NCI-H82 (cell line): ENCODE measurements at regions not wholly inside any gene's neighbourhood (a gene's known extent, or its start where the extent isn't known, plus 50 kb on each side); places are given as distances from the start of the nearest gene placed in this dataset.
"Not testable (repeated sequence)": the region's sequence is repeated elsewhere in the genome, so short reads cannot be mapped to it uniquely, and the experiment has no call there.

ENCODE experiments used
- DNase-seq: peaks from one replicate; lab custom pipeline; 2025; lab: John Stamatoyannopoulos, UW

DNA sequence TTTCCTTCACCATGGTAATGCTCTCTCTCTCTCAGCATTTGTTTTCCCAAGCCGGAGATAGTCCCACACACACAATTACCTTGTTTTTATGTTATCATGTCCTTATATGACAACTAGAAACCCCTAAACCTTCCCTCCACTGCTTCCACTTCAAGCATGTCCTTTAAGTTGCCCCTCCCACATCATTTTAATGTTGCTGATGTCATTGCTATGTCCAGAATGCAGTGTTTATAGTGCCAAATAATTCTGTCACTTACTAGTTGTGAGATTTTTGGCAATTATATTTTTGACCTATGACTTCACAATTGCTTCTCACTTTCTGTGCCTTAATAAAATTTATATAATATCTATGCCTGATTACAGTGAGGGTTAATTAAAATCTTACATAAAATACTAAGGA lies 645.9 kb downstream of the XPNPEP1 start:
- DNase-seq: no peak

DNA sequence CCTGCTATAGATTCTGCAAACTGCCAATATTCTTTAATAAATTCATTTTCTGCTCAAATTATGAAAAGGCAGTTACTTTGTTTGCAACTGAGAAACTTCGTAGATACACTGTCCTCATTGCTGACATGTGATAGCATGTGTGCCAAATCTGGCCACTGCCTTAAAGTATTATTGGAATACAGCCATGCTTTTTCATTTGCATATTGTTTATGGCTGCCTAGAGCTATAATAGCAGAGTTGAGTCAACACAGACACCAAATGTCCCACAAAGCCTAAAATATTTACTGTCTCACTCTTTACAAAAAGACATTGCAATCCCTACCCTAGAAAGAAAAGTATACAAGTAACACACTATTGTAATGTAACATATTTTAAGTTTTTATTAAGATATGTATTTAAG lies 647.4 kb downstream of the XPNPEP1 start:
- no peak for DNase-seq

DNA sequence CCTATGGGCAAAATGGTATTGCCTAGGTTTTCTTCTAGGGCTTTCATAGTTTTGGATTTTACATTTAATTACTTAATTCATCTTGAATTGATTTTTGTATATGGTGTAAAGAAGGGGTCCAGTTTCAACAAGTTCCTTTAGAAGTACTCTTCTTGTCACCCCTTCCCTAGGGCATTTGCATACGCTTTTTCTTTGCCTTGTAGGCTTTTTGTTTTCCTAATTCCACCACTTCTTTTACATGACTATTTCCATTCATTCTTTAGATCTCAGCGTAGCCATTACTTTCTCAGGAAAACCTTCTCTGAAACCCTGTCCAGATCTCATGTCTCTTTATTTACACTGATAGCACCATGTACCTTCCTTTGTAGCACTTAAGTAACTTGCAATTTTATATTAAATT lies 648.6 kb downstream of the XPNPEP1 start:
- DNase-seq: no peak

DNA sequence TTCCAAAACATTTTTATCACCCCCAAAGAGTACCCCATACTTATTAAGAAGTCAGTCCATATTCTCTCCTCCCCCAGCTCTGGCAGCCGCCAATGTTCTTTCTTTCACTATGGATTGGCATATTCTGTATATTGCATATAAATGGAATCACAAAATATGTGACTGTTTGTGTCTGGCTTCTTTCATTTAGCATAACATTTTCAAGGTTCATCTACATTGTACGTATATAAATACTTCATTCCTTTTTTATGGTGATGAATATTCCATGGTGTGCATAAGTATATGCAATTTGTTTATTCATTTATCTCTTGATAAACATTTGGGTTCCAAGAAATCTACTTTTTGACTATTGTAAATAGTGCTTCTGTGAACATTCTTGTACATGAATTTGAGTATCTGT lies 653.1 kb downstream of the XPNPEP1 start:
- no peak for DNase-seq

DNA sequence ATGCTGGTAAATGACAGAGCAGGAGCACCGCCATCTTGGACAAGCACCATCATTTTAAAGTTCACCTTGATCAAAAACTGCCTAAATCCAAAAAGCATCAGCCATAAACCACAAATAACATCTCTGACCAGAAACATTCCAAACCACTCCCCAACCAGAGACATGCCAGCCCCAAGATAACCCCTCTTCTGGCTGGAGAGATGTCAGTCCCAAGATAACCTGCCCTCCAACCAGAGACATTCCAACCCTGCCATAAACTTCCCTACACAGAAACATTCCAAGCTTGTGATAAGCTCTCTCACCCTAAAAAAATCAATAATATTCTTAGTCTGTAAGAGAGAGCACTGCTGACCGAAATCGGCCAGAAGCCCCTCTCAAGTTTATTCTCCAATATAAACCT lies 659.3 kb downstream of the XPNPEP1 start:
- DNase-seq: no peak

DNA sequence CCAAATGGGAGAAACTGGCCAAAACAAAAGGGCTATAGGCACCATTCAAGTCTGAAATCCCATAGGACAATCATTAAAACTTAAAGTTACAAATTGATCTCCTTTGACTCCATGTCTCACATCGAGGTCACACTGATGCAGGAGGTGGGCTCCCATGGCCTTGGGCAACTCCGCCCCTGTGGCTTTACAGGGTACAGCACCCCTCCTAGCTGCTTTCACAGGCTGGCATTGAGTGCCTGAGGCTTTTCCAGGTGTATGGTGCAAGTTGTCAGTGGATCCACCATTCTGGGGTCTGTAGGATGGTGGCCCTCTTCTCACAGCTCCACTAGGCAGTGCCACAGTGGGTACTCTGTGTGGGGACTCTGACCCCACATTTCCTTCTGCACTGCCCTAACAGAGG lies 662.1 kb downstream of the XPNPEP1 start:
- no peak for DNase-seq

DNA sequence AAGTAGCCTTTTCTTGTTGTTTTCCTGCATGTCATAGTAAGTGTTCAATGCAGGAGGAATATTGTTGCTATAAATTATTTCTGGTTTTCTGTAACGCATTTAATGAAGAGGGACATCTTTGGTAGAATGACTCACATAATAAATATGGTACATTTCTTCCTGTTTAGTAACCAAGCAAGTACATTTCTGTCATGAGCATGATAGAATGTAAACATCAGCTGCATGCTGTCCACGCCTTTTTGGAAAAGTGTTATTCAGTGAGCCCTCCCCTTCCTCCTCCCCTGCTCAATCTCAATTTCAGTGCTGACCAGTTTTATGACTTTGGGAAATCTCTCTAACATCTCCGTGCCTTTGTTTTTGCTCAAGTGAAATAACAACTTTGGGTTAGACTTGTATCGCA lies 664.0 kb downstream of the XPNPEP1 start:
- DNase-seq: no peak

DNA sequence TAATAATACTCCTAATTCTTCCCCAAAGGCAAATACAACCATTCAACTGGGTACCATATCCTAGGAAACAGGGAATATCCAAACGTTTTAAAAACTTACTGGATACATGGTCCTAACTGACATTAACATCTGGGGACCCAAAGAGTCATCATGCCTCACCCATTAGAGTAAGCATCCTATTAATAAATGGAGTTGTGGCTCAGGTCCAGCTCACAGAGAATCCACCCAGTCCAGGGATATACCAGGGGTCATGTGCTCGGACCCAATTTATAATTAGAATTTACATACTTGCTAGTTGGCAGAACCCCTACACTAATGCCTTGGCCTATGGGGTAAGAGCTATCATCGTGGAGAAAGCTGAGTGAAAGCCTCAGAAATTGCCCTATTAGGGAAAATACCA lies 670.0 kb downstream of the XPNPEP1 start:
- DNase-seq: no peak

DNA sequence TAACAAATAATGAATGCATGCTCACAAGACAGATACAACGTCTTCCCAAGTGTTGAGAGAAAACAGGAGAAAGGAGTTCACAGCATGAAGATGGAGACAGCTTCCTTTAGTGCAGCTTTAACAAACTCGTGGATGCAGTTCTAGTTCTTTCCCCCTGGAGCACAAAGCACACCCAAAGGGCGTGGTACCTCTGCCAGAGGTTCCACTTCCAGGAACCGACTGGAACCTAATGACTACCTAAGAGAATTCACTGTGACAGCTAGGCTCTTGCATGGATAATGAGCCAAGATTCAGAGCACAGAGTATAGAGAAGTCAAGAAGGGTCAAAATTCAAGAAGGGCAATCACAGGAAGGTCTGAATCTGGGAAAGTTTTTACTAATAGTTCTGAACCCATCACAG lies 673.2 kb downstream of the XPNPEP1 start:
- DNase-seq: no peak

DNA sequence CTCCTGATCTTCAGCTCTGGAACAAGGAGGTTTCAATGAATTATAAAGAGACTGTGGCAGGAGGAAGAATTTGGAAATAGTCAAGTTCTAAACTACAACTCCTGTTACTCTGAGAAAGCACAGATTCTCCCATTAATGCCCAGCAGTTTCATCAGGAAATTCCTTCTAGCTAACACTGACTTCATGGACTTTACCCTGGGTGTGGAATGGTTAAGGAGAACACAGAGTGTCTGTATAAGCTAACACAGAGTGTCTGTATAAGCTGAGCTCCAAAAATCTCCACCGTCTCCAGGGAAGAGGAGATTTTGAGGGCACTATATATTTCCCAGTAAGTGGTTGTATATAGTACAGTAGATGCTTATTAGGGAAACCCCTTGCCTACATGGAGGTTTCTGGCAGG lies 675.5 kb downstream of the XPNPEP1 start:
- no peak for DNase-seq

DNA sequence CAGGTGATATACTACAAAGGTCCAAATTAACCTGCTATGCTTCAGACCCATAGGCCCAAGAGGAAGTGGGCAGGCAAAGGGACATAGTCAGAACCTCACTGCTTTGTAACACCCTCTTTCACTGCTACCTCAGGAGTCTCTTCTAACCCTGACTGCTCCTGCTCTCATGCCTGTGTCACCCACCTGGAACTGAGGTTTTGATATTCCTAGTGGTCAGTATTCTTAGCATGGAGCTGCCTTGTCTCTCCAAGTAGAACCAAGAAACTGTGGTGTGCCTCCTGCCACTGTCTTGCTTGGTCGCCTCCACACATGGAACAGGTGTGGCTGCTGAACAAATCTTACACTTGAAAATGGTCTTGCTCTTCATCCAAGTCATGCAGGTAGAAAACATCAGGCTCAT lies 677.5 kb downstream of the XPNPEP1 start:
- no peak for DNase-seq

DNA sequence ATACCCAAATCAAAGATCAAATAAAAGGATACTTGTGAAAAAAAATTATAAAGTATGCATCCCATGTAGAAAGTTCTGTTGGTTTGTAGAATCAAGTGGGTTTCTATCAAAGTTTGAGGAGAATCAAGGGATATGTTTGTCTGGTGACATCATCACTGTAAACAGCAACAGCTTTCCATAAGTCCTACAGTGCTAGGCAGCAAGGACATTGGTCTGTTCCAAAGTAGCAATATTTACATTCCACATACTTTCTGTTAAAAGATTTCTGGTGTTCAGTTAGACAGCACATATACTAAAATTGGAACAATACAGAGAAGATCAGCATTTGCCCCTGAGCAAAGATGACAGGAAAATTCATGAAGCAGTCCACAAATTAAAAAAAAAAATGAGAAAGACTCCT lies 683.9 kb downstream of the XPNPEP1 start:
- no peak for DNase-seq

DNA sequence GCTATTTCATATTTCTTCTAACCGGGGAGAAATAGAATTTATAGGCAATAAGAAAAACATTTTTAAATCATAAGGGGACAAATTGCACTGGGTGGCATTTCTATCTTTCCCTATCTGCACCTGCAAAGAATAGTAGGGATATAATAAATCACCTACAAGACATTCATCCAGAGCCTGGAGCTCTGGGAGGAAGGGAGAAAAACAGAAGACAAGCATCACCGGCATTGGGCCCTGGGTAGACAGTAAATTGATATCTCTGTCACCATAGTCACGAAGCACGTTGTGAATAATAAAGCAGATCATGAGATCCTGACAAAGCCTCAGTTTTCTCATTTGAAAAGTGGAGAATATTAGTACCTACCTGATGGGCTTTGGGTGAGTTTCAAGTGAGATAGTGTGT lies 685.6 kb downstream of the XPNPEP1 start:
- no peak for DNase-seq

DNA sequence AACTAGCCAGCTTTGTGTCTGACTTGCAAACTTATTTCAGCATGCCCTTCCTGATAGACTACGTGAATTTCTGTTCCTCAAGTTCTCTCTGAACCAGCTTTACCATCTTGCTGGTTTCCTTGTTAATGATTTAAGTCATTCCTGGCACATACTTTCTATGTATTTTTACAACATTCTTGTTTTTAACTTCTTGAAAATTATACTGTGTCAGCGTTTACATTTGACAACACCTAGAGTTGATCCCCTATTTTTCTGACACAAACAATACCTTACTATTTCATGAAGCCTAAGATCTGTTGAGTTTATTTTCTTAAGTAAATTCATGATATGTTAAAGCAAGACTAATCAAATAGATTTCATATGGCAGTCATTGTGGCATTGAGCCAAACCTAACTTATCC lies 686.3 kb downstream of the XPNPEP1 start:
- no peak for DNase-seq

DNA sequence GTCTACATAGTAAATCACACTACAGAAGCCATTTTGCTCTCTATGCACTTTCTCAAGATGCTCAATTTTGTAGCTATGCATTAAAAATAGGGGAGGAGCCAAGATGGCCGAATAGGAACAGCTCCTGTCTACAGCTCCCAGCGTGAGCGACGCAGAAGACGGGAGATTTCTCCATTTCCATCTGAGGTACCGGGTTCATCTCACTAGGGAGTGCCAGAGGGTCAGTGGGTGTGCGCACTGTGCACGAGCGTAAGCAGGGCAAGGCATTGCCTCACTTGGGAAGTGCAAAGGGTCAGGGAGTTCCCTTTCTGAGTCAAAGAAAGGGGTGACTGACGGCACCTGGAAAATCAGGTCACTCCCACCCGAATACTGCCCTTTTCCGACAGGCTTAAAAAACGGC lies 699.8 kb downstream of the XPNPEP1 start:
- DNase-seq: not testable (repeated sequence)

DNA sequence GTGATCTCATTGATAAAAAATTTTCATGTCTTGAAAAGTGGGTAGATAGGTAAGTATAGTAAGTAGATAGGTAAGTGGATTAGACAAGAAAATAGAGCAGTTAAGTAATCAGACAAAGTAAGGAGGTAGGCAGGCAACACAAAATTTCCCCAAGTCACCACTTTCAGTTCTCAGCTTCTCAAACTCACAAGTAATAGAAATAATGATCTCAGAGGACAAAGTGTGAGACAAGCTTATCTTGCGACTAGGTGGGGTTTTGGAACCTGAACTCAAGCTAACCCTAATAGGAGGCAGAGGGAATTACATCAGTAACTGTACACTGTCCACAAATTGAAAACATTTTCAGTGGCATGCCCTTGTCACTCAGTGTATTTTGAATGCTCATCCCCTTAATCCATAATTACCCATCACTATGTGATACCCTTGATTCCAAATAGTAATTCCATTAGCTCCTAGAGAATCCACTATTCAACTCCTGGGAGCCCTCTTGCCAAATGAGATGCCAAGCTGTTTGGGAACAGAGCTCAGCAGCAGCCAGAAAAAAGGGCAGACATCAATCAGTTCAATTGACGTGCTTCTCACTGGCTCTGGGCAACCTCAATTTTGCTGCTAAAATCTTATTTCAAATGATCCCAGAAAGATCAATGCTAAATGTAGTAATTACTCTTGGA lies 703.2 kb downstream of the XPNPEP1 start:
- DNase-seq: peak; percentile 88

DNA sequence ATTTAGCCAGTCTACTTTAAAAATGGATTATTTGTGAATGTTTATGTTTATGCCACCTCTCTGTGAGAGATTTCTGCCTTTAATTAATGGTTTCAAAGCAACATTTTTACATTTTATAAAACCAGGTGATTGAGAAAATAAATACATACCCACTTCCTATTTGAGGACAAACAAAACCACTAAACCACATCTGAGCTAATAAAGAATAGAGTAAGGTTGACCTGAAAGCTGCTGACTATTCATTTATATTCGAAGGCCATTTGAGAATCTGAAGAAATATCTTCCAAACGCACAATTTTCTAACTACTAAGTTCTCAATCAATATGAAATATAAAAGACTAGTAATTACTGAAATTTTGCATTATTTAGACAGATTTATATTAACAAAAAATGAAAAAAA lies 705.1 kb downstream of the XPNPEP1 start:
- no peak for DNase-seq

DNA sequence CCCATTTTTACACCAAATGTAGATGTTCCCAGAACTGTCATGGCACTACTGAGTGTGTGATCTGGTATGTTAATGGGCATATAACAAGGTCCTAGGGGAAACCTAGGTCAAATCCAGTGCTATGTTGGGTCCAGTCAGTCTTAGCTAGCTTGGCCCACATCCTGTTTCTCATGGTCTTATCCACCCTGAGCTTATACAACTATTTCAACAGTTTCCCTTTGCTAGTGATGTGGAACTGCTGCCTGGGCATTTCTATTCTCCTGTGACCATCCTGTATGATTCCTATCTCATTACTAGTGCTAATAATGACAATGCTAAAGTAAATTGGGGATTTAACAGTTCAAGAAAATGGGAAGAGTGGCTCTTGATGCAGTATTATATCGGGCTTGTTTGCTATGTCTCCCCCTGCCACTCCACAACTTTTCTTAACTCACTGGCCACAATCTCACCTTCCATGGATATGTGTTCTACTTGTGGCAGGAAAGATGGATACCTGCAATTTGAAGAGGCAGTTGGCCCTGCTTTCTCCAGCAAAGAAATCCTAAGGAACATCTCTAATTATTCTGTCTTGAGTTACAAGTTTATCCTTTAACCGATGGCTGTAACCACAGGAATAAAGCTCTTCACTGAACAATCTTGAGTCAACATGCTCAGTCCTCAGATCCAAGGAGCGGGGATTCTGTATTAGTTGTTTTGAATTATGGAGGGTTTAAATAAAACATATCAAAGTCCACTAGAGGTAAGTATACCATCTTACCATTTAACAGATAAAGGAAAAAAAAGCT lies 707.8 kb downstream of the XPNPEP1 start:
- DNase-seq: no peak

DNA sequence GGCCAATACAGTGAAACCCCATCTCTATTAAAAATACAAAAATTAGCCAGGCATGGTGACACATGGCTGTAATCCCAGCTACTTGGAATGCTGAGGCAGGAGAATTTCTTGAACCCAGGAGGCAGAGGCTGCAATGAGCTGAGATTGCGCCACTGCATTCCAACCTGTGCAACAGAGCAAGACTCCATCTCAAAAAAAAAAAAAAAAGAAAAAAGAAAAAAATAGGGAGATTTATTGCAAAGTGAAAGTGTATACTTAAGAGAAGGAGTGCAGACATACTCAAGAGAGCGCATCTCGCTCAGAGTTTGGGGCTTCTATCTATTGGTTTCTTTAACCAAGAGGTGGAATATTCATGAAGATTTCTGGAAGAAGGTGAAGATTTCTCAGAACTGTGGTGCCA lies 708.4 kb downstream of the XPNPEP1 start:
- not testable (repeated sequence) for DNase-seq

DNA sequence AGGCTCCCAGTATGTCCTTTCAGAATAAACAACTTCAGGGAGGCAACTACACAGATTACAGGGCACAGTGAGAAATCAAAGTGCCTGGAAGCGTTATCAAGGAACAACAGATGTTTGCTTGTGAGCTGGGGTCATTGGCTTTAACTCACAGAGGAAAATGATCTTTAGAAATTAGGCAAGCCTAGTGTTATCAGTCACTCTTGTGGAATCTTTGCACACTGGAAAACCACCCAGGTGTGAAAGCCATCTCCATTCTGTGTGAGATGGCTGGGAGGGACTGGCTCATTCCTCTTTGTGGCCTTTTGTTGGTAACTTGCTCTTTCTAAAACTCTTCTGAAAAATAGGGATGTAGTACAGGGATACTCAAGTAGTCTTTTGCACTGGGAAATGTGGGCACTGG lies 716.0 kb downstream of the XPNPEP1 start:
- peak; percentile 51 for DNase-seq

DNA sequence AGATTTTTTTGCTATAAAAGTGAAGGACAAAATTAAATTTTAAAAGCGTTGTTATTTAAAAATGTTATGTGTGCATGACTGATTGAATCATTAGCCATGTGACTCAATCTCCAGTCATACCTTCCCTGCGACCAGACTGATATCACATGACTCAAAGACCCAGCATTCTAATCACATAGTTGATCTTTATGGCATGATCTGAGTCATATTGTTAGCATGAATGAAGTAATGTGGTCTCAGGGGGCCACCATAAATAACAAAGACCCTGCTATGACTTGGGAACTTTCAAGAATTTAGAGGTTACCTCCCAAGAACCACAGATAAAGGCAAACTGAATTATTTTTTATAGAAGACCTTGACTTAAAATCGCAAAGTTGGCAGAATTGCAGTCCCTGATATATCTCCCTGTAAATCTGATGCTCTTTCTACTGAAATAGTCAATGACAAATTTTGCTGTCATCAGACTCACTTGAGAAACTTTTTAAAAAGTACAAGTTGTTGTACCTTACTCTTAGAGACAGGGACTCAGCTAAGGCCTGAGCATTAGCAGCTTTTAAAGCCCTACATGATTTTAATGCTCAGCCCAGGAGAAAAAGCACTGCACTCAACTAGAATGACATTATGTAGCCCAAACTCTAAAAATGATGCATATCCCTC lies 717.3 kb downstream of the XPNPEP1 start:
- DNase-seq: no peak

DNA sequence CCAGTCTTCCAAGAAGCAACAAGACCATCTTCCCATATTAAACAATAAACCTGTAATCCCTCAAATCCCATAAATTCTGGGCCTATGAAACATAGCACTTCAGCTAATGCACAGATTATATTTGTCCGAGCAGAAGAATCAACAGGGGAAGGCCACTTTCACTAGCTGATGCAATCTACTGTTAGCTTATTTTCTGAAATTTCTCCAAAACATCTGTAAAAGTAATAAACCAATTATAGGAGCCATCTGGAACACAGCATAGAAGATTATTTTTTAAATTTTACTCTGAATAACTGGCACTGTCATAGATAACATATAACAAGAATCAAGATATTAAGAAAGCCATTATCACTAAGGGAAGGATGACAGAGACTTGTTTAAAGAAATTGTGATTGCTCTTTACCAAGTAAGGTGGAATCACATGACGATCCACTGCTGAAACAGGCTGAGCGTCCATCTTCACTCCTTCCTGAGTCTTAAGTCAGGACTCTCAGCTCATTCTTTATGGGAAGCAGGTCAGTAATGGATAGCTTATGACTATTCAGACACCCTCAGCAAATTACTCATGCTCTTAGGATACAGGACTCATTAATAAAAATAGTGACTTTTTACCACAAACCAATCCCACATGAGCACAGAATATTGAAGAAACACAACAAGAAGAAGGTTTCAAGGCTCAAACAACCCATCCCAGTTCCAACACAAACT lies 719.5 kb downstream of the XPNPEP1 start:
- no peak for DNase-seq

DNA sequence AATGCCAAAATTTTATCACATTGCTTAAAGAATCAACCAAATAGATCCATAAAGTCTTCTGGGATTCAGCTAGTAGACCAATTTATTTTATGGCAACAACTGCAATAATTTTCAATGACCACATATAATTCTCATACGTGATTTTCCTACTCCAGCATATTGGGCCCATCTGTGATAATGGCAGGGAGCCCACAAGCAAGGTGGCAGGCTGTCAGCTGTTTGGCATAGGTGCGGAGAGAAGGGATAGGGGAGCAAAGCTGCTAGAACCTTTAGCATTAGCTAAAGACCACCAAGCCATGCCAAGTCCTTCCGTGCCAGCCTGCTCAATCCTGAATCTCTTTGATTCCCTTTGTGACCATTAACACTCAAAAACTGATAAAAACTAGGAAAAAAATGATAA lies 721.2 kb downstream of the XPNPEP1 start:
- no peak for DNase-seq
